Progenitor cell of endocrine pancreas (in vitro differentiated cells): ENCODE measurements at regions not wholly inside any gene's neighbourhood (a gene's known extent, or its start where the extent isn't known, plus 50 kb on each side); places are given as distances from the start of the nearest gene placed in this dataset.

ENCODE experiments used
- DNase-seq: peaks from one replicate; pipeline ENCODE4 v3.0.0; 2021; ENCODE audit warnings: low spot score; ENCODE audit not compliant: unreplicated experiment
- H3K27ac Mint-ChIP-seq: 2 replicates; pipeline ENCODE4 v1.8.0; 2021; ENCODE audit warnings: mild to moderate bottlenecking, moderate library complexity, mixed read lengths
- H3K27me3 Mint-ChIP-seq: 2 replicates; pipeline ENCODE4 v1.8.0; 2021; ENCODE audit warnings: mixed read lengths
- H3K36me3 Mint-ChIP-seq: 2 replicates; pipeline ENCODE4 v1.8.0; 2022; ENCODE audit warnings: mixed read lengths; ENCODE audit not compliant: insufficient read depth
- H3K4me1 Mint-ChIP-seq: 2 replicates; pipeline ENCODE4 v1.8.0; 2021; ENCODE audit warnings: low read depth, mixed read lengths
- H3K4me3 Mint-ChIP-seq: 2 replicates; pipeline ENCODE4 v1.8.0; 2021; ENCODE audit warnings: low read depth, mild to moderate bottlenecking, moderate library complexity, mixed read lengths
- H3K9me3 Mint-ChIP-seq: 2 replicates; pipeline ENCODE4 v1.8.0; 2021; ENCODE audit warnings: low read depth, mixed read lengths
- TF ChIP-seq, protein P1 (sequence below): fragments of 200-600 bp; sonication (generic); IDR thresholded peaks from one replicate; pipeline ENCODE4 v1.5.0; 2021; ENCODE audit warnings: antibody characterized with exemption, mild to moderate bottlenecking; ENCODE audit not compliant: unreplicated experiment

DNA sequence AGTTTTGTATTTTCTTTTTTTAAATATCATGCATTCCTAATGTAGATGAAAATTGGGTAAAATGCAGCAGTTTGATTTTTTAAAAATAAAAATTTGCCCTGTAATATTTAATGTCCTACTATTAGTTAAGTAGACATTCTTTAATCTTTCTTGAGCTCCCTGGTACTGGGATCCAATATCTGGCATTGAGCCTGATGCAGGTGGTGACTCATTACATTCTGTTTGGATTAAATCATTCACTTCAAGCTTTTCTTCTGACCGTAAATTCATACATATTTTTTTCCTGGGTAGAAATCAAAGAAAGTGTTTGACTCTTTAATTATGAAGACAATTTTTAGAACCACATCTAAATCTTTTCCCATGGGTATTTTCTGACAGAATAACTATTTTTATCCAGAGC lies 768.8 kb upstream of the SLC35B3 start:
- Mint-ChIP-seq H3K4me3 (no peak overlapping the region), H3K9me3 (peaks cover 7% of the 10 kb centered on the region), H3K27me3 (no peaks in the 10 kb centered on the region), H3K27ac (no peak overlapping the region), H3K36me3 (no peaks in the 10 kb centered on the region), H3K4me1 (no peaks in the 10 kb centered on the region)
- TF ChIP-seq, protein P1, sequence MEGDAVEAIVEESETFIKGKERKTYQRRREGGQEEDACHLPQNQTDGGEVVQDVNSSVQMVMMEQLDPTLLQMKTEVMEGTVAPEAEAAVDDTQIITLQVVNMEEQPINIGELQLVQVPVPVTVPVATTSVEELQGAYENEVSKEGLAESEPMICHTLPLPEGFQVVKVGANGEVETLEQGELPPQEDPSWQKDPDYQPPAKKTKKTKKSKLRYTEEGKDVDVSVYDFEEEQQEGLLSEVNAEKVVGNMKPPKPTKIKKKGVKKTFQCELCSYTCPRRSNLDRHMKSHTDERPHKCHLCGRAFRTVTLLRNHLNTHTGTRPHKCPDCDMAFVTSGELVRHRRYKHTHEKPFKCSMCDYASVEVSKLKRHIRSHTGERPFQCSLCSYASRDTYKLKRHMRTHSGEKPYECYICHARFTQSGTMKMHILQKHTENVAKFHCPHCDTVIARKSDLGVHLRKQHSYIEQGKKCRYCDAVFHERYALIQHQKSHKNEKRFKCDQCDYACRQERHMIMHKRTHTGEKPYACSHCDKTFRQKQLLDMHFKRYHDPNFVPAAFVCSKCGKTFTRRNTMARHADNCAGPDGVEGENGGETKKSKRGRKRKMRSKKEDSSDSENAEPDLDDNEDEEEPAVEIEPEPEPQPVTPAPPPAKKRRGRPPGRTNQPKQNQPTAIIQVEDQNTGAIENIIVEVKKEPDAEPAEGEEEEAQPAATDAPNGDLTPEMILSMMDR: no peak
- DNase-seq: no peak

DNA sequence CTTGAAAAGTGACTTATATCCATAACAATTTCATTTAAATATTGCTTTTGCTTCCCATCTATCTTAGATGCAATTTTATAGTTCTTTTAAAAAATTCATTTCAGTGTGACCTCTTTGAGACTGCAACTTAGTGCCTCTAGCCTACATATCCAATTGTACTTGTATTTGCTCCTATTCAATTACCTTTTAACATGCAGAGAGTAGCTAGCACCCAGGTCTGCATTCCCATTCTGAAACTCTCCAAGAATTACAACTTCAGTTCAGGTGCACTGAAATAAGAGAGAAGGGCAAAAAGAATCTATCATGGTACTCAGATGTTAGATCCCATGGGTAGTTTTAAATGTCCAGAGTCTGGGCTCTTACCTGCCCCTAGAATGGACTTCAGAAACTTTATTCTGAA lies 765.4 kb upstream of the SLC35B3 start:
- Mint-ChIP-seq H3K9me3 (peaks cover 7% of the 10 kb centered on the region), H3K4me1 (no peaks in the 10 kb centered on the region), H3K4me3 (no peak overlapping the region), H3K36me3 (no peaks in the 10 kb centered on the region), H3K27me3 (no peaks in the 10 kb centered on the region), H3K27ac (no peak overlapping the region)
- TF ChIP-seq, protein P1: no peak
- no peak for DNase-seq

GRCh38 chr6:9197726-9198125 lies 762.4 kb upstream of the SLC35B3 start:
- Mint-ChIP-seq H3K27me3 (no peaks in the 10 kb centered on the region), H3K27ac (no peak overlapping the region), H3K36me3 (no peaks in the 10 kb centered on the region), H3K9me3 (no peaks in the 10 kb centered on the region), H3K4me1 (no peaks in the 10 kb centered on the region), H3K4me3 (no peak overlapping the region)
- DNase-seq: no peak
- TF ChIP-seq, protein P1: no peak

GRCh38 chr6:9195322-9195721 lies 760.0 kb upstream of the SLC35B3 start:
- no peaks in the 10 kb centered on the region for H3K9me3 Mint-ChIP-seq

GRCh38 chr6:9192405-9192909 lies 757.1 kb upstream of the SLC35B3 start:
- H3K36me3 Mint-ChIP-seq: no peaks in the 10 kb centered on the region
- no peaks in the 10 kb centered on the region for H3K27me3 Mint-ChIP-seq
- no peak overlapping the region for H3K27ac Mint-ChIP-seq
- no peaks in the 10 kb centered on the region for H3K9me3 Mint-ChIP-seq
- H3K4me1 Mint-ChIP-seq: no peaks in the 10 kb centered on the region
- no peak overlapping the region for H3K4me3 Mint-ChIP-seq
- no peak for DNase-seq
- TF ChIP-seq, protein P1: no peak

More at GRCh38 chr6:9195322-9195721, 760.0 kb upstream of the SLC35B3 start:
- TF ChIP-seq, protein P1: no peak
- no peaks in the 10 kb centered on the region for H3K27me3 Mint-ChIP-seq
- no peak overlapping the region for H3K27ac Mint-ChIP-seq
- no peaks in the 10 kb centered on the region for H3K36me3 Mint-ChIP-seq
- no peaks in the 10 kb centered on the region for H3K4me1 Mint-ChIP-seq
- DNase-seq: no peak
- H3K4me3 Mint-ChIP-seq: no peak overlapping the region
